ENCODE measurements at regions not wholly inside any gene's neighbourhood (a gene's known extent, or its start where the extent isn't known, plus 50 kb on each side); places are given as distances from the start of the nearest gene placed in this dataset.

- TF ChIP-seq CTCF (conservative IDR thresholded peaks at IDR 0.05; ENCODE audit: low read depth, low read length) = no peak
- TF ChIP-seq EZH2 (IDR thresholded peaks at IDR 0.05; ENCODE audit: borderline replicate concordance, low read depth, low read length, poor library complexity, severe bottlenecking) = no peak
Observed at GRCh38 chr2:234694244-234695013, 197.5 kb upstream of the ARL4C start.

Data from A673 (cell line).